H1 (cell line): ENCODE measurements at regions not wholly inside any gene's neighbourhood (a gene's known extent, or its start where the extent isn't known, plus 50 kb on each side); places are given as distances from the start of the nearest gene placed in this dataset.

Source experiments
- ASH2L ChIP-seq: fragments of 200-600, 300-600 bp; sonication (generic); IDR thresholded peaks from one replicate; pipeline ENCODE4 v1.7.1; 2017; ENCODE audit warnings: low read length
- CEBPB ChIP-seq: IDR thresholded peaks from 2 replicates; pipeline ENCODE4 v1.6.1; 2012; ENCODE audit warnings: low read depth, low read length
- CHD2 ChIP-seq: IDR thresholded peaks from 2 replicates; pipeline ENCODE4 v1.6.1; 2012; ENCODE audit warnings: low read length, improper control_type of control experiment
- CHD7 ChIP-seq: fragments of 300-600 bp; sonication (generic); IDR thresholded peaks from 2 replicates; pipeline ENCODE4 v1.7.1; 2012; ENCODE audit warnings: low read length, moderate library complexity, mild to moderate bottlenecking, inconsistent platforms; ENCODE audit not compliant: insufficient replicate concordance
- EGR1 ChIP-seq: IDR thresholded peaks from 2 replicates; pipeline ENCODE4 v1.6.1; 2011; ENCODE audit warnings: low read depth, low read length, borderline replicate concordance
- FOSL1 ChIP-seq: IDR thresholded peaks from 2 replicates; pipeline ENCODE4 v1.6.1; 2011; ENCODE audit warnings: mild to moderate bottlenecking, low read depth, low read length, moderate library complexity; ENCODE audit not compliant: insufficient read depth
- JUN ChIP-seq: IDR thresholded peaks from 2 replicates; pipeline ENCODE4 v1.6.1; 2011; ENCODE audit warnings: low read depth, mild to moderate bottlenecking, improper control_type of control experiment, low read length
- KDM1A ChIP-seq: fragments of 200-600, 300-600 bp; sonication (generic); IDR thresholded peaks from 2 replicates; pipeline ENCODE4 v1.7.1; 2016; ENCODE audit warnings: mild to moderate bottlenecking, low read length, borderline replicate concordance
- POU5F1 ChIP-seq: IDR thresholded peaks from 2 replicates; pipeline ENCODE4 v1.6.1; 2011; ENCODE audit warnings: low read depth, mild to moderate bottlenecking, low read length, moderate library complexity
- SP2 ChIP-seq: IDR thresholded peaks from 2 replicates; pipeline ENCODE4 v1.6.1; 2012; ENCODE audit warnings: mild to moderate bottlenecking, low read length, inconsistent platforms
- SRF ChIP-seq: IDR thresholded peaks from 2 replicates; pipeline ENCODE4 v1.6.1; 2011; ENCODE audit warnings: mild to moderate bottlenecking, low read depth, low read length, moderate library complexity
- TBP ChIP-seq: IDR thresholded peaks from 2 replicates; pipeline ENCODE4 v1.6.1; 2011; ENCODE audit warnings: low read depth, low read length, improper control_type of control experiment
- ZNF274 ChIP-seq: IDR thresholded peaks from 2 replicates; pipeline ENCODE4 v1.7.0; 2012; ENCODE audit warnings: low read length, borderline replicate concordance; ENCODE audit errors: extremely low read depth

GRCh38 chr10:70977625-70978024, 89.3 kb upstream of the PCBD1 start (continued):
- TF ChIP-seq CHD7: no peak
- TF ChIP-seq ZNF274: no peak
- TF ChIP-seq CEBPB: no peak
- TF ChIP-seq ASH2L: no peak
- no peak for TF ChIP-seq KDM1A
- no peak for TF ChIP-seq EGR1
- TF ChIP-seq POU5F1: no peak
- no peak for TF ChIP-seq CHD2
- TF ChIP-seq SRF: no peak
- TF ChIP-seq JUN: no peak
- TF ChIP-seq FOSL1: no peak
- TF ChIP-seq SP2: no peak
- TF ChIP-seq TBP: no peak
